ENCODE measurements at regions not wholly inside any gene's neighbourhood (a gene's known extent, or its start where the extent isn't known, plus 50 kb on each side); places are given as distances from the start of the nearest gene placed in this dataset.

DNA sequence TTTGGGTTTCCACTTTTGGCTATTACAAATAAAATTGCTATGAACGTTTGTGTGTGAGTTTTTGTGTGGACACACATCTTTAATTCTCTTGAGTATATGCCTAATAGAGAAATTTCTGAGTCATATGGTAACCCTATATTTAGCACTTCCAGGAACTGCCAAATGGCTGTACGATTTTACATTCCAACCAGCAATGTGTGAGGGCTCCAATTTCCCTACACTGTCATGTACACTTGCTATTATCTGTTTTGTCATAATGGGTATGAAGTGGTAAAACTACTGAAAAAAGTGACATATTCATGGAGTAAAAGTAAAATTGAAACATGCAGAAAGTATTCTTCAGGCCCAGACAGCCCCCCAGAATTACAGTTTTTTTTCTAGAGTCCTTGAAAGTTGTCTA, 59.6 kb upstream of the ESR1 start:
- no peak overlapping the region for H3K27ac ChIP-seq
- DNase-seq (ENCODE audit: low read depth, low spot score): no peak

DNA sequence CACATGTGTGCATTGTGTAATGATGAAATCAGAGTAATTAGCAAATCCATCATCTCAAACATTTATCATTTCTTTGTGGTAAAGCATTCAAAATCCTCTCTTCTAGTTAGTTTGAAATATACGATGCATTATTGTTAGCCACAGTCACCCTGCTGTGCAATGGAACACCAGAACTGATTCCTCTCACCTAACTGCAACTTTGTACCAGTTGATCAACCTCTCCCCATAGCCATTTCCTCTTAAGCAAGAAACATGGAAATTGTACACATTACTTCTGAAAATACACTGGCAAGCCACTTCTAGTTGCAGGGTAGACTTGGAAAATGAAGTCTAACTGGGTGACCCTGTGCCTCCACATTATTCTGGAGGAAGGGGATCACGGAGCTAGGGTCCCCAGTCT, 58.1 kb upstream of the ESR1 start:
- no peak for DNase-seq (ENCODE audit: low read depth, low spot score)
- H3K27ac ChIP-seq: no peak overlapping the region

DNA sequence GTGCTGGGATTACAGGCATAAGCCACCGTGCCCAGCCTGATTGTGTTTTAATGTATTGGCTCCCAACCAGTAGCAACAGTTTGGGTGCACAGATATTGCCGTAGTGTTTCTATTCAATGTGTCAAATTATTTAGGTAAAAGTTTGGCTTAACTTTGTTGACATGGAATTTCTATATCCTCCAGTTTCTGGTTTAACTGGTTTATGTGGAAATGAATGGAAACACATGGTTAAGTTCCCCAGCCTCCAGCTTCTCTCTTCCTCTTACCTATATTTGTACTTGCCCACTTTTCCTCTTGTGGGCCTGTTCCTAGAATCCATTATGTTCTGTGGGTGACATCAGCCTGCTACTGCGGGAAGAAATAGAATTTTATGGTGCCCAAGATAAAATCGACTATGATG, 53.9 kb upstream of the ESR1 start:
- no peak for DNase-seq (ENCODE audit: low read depth, low spot score)
- H3K27ac ChIP-seq: no peak overlapping the region

DNA sequence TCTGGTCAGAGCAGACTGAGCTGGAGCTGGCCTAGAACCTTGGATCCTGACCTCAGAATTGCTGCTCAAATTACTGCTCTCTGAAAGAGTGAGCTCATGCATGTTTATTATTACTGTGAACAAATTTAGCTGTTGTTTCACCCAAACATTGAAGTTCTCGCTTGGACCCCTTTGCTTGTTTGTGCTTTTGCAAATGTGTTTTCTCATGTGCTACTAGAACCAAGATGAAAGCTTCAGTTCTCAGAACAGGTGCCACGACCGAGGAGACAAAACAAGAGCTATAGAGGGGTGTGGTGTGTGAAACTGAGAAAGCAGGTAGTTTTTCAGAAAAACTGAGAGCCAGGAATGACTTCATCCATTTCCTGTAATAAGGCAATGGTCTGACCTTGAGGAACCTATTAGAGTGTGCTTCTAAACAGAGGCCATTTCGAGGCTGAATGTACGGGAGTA, 50.0 kb upstream of the ESR1 start:
- H3K27ac ChIP-seq: no peak overlapping the region
- DNase-seq (ENCODE audit: low read depth, low spot score): no peak
